HFF-Myc (cell line): ENCODE measurements at regions not wholly inside any gene's neighbourhood (a gene's known extent, or its start where the extent isn't known, plus 50 kb on each side); places are given as distances from the start of the nearest gene placed in this dataset.

Experiments used
- DNase-seq: peaks from one replicate; pipeline ENCODE4 v3.0.0-alpha.2; 2011; ENCODE audit warnings: low read depth; ENCODE audit errors: extremely low read depth
- H3K4me3 ChIP-seq: replicated peaks from 2 replicates; pipeline ENCODE4 v1.5.1; 2011; ENCODE audit warnings: low read depth, mild to moderate bottlenecking, control low read depth, low read length
- CTCF ChIP-seq: IDR thresholded peaks from 2 replicates; pipeline ENCODE4 v1.5.1; 2012; ENCODE audit warnings: mild to moderate bottlenecking, low read depth, low read length, control low read depth; ENCODE audit errors: missing control alignments

GRCh38 chr5:121608826-121609225 lies 242.9 kb upstream of the FTMT start:
- TF ChIP-seq CTCF = no peak
- no peak overlapping the region for H3K4me3 ChIP-seq
- no peak for DNase-seq

- DNase-seq = no peak
- H3K4me3 ChIP-seq = no peak overlapping the region
- no peak for TF ChIP-seq CTCF
Observed at GRCh38 chr5:121624035-121624434, 227.6 kb upstream of the FTMT start.

- no peak overlapping the region for H3K4me3 ChIP-seq
- DNase-seq = no peak
- TF ChIP-seq CTCF = no peak
Observed at GRCh38 chr5:121628783-121629182, 222.9 kb upstream of the FTMT start.

- peak; percentile 29 for TF ChIP-seq CTCF
- no peak overlapping the region for H3K4me3 ChIP-seq
- peak; percentile 5 for DNase-seq
Observed at GRCh38 chr5:121630402-121630801, 221.3 kb upstream of the FTMT start.

- TF ChIP-seq CTCF = no peak
- no peak overlapping the region for H3K4me3 ChIP-seq
- no peak for DNase-seq
Observed at GRCh38 chr5:121634946-121635345, 216.7 kb upstream of the FTMT start.

- DNase-seq = no peak
- no peak overlapping the region for H3K4me3 ChIP-seq
- TF ChIP-seq CTCF = no peak
Observed at GRCh38 chr5:121638126-121638525, 213.6 kb upstream of the FTMT start.

GRCh38 chr5:121640298-121640697 lies 211.4 kb upstream of the FTMT start:
- no peak overlapping the region for H3K4me3 ChIP-seq
- no peak for DNase-seq
- TF ChIP-seq CTCF = no peak
